ENCODE measurements at regions not wholly inside any gene's neighbourhood (a gene's known extent, or its start where the extent isn't known, plus 50 kb on each side); places are given as distances from the start of the nearest gene placed in this dataset.

DNA sequence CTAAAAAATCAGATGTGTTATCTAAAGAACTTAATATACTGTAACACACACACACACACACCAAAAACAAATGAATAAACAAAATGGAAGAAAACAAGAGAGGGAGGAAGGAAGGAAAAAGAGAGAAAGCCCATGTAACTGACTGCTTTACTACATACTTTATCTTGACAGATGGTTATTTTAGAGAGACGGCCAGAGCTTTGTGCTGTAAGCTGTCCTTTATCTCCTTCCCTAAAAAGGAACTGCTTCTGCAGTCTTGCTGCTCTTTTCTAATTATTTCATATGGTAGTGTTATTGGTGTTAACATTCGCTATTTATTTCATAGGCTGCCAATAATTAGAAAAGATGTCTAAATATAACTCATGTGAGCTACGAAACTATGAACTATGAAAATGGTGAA is 1384.6 kb downstream of the MRPL39 start:
- in situ Hi-C loops (cut with HindIII; ENCODE audit: low pct_ligation_motif_present, low pct_unique_long_range_greater_than_20kb, low sequenced_read_pairs): no loop called here
- no peak for DNase-seq

DNA sequence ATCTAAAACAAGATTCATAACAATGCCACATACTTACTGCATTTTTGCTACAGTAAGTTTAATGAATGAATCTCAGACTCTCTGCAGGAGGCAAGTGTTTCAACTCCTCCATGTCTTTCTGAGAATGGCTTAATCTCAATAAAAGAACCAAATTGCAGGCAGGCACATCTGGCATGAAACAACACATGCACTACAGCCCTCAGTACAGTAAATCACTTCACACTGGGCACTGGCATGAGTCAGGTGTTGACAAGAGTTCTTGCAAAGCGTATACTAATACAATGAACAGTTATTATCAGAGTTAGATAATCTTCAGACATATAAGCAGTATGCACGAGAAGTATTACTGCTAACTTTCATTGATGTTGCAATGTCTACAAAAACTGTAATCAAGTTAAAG is 1386.8 kb downstream of the MRPL39 start:
- in situ Hi-C loops (cut with HindIII; ENCODE audit: low pct_ligation_motif_present, low pct_unique_long_range_greater_than_20kb, low sequenced_read_pairs): no loop called here
- no peak for DNase-seq

DNA sequence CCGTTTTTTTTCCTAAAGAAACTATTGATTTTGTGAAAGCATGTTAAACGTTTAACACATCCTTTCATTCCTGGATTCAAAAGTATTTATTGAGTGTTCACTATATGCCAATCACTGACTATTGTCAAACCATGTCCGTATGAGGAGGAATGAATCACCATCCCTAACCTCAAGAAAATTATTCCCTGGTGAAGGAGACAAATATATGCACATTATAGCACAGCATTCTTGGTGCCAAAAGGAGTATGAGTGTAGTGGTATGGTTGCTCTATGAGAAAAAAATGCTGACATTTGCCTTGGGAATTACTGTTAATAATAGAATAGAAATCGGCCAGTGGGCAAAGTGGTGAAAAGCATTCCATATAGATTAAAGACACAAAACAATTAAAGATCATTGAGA is 1390.1 kb downstream of the MRPL39 start:
- in situ Hi-C loops (cut with HindIII; ENCODE audit: low pct_ligation_motif_present, low pct_unique_long_range_greater_than_20kb, low sequenced_read_pairs): no loop called here

DNA sequence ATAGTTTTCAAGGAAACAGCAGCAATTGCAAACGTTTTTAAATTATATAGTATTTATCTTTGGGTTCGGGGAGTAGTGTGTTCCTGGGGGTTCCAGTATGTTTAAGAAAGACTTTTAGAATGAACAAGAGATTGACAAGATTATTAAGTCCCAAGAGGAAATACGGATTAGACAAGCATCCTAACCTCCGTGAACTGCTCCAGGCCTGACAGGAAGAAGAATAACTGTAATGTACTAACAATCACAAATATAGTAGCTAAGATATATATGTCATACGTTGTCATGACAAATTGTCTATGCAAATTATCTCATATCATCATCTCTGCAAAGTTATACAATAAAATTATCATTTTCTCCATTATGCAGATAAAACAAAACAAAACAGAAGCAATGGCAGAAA is 1397.2 kb downstream of the MRPL39 start:
- no peak for DNase-seq
- in situ Hi-C loops (cut with HindIII; ENCODE audit: low pct_ligation_motif_present, low pct_unique_long_range_greater_than_20kb, low sequenced_read_pairs): no loop called here

More for the DNA sequence above, 1390.1 kb downstream of the MRPL39 start:
- DNase-seq: no peak

DNA sequence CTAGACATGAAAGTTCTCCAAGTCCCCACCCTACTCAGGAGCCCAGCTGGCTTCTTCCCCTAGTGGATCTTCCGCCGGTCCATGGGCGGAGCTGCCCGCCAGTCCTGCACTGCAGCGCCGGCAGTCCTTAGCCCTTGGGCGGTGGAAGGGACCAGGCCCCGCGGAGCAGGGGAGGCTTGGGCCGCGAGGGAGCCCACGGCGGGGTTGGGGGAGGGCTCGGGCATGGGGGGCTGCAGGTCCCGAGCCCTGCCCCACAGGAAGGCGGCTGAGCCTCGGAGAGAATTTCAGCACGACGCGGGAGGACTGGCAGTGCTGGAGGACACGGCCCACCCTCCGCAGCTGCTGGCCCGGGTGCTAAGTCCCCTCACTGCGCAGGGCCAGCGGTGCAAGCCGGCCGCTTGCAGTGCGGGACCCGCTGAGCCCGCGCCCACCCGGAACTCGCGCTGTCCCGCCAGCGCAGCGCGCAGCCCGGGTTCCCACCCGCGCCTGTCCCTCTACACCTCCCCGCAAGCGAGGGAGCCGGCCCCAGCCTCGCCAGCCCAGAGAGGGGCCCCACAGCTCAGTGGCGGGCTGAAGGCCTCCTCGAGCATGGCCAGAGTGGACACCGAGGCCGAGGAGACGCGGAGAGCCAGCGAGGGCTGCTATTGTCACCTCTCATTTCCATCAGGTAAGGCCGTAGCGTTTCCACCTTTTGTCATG is 1398.6 kb downstream of the MRPL39 start:
- DNase-seq: no peak
- in situ Hi-C loops (cut with HindIII; ENCODE audit: low pct_ligation_motif_present, low pct_unique_long_range_greater_than_20kb, low sequenced_read_pairs): no loop called here

DNA sequence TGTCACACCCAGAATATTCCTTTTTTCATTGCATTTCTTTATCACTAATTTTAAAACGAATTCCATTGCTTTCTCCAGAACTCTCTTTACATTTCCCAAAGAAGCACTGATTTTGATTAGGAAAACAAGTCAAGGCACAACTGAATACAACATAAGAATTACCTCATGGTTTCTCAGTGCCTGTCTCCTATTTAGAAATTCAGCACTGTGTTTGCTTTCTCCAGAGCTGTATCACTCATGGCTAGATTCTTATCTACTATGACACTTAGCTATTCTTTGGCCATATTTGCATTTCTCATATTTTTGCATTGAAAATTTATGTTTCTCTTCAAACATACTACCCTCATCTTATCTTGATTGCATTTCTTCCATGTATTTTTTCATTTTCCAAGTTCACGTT is 1402.0 kb downstream of the MRPL39 start:
- no peak for DNase-seq
- in situ Hi-C loops (cut with HindIII; ENCODE audit: low pct_ligation_motif_present, low pct_unique_long_range_greater_than_20kb, low sequenced_read_pairs): no loop called here

DNA sequence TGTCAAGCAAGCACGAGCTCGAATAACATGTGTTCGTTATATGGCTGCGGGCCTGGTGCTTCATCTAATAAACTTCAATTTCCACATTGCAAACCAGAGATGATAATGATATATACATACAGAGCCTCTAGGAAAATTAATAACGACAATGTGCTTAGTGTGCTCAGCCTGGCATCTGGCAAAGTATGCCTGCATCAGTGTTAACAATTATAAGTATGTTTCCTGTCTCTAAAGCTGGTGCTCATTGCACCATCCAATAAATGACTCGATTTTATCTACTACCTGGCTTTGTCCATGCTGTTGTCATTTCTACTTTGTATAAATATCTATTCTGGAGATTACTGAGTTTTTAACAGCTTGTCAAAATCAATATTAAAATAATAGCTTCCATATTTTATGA is 1402.6 kb downstream of the MRPL39 start:
- in situ Hi-C loops (cut with HindIII; ENCODE audit: low pct_ligation_motif_present, low pct_unique_long_range_greater_than_20kb, low sequenced_read_pairs): no loop called here
- DNase-seq: no peak

DNA sequence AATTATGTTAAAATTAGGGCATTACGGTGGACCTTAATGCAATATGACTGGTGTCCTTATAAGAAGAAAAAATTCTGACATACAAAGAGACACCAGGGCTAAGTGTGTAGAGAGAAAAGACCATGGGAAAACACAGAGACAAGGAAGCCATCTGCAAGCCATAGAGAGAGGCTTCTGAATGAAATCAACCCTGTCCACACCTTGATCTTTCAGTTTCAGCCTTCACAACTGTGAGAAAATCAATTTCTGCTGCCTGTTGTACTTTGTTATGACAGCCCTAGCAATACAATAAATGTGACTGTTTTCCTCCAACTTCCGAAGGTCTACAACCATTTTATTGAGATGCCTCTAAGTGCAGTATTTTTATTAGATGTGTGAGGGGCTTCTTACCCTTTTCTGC is 1407.2 kb downstream of the MRPL39 start:
- DNase-seq: no peak
- in situ Hi-C loops (cut with HindIII; ENCODE audit: low pct_ligation_motif_present, low pct_unique_long_range_greater_than_20kb, low sequenced_read_pairs): no loop called here

DNA sequence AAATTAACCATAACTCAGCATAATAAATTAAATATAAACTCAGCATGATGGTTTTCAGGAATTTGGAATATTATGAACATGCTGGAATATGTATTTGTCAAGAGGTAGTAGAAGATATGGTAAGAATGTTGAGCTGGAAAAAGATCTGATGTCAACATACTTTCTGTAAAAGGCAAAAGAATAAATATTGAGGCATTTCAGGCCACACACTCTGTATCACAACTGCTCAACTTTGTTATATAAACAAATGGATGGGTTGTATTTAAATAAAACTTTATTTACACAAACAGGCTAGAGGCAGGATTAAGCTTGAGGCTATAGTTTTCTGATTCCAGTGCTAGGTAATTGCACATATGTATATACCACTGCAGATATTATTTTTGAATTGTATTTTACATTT is 1409.4 kb downstream of the MRPL39 start:
- no peak for DNase-seq
- in situ Hi-C loops (cut with HindIII; ENCODE audit: low pct_ligation_motif_present, low pct_unique_long_range_greater_than_20kb, low sequenced_read_pairs): no loop called here

DNA sequence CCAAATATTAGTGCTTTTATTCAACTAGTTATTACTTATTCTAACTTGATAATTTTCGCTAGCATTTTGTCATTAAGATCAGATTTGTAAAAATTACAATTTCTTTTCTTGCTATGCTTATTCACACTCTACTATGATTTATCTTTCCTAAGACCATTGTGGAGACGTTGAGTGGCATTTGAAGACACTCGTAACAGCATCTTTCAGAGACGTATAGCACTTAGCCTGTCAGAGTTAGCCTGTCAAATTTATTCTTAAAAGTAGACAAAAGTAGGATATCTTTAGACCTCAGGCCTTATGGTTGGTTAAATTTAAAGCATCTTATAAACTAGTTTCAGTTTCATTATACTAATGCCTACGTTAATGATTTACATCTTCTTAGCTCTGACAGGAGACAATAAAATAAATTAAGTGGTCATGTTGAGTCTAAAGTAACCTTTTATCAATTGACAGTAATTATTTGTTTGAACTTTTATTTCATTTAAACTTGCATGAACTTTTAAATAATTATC is 1410.1 kb downstream of the MRPL39 start:
- in situ Hi-C loops (cut with HindIII; ENCODE audit: low pct_ligation_motif_present, low pct_unique_long_range_greater_than_20kb, low sequenced_read_pairs): no loop called here
- DNase-seq: no peak

DNA sequence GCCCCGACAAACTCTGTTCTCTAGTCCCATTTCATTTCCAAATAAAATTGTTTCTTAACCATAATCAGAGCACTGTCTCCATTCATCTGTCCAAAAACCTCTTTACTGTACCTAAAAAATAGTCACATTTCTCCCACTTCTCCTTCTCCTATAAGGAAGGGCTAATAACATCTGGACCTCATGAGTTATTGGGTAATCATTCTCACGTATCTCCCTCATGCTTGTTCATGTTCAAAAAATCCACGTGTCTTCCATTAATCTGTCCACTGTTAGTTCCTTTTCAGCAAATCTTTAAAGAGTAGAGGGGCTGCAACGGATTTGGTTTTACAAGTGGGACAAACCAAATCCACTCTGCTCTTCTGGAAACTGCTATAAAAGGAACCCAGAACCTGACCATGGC is 1418.8 kb downstream of the MRPL39 start:
- in situ Hi-C loops (cut with HindIII; ENCODE audit: low pct_ligation_motif_present, low pct_unique_long_range_greater_than_20kb, low sequenced_read_pairs): no loop called here
- DNase-seq: no peak

DNA sequence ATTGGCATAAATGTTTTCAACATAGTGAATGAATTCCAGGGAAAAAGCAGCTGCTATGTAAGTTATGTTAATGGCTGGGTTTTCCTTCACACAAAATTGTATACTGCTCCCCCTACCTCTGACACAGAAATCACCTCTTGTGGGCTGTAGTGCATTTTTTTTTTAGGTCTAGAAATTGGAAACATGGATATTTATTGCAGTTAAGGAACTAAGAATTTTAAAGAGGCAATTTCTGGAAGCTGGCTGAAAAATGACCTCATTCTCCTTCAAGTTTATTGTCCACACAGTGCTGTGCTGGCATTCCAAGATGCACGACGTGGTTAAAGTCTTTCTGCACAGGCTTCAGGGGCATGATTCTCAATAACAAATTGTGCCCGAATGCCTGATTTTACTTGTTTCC is 1424.2 kb downstream of the MRPL39 start:
- in situ Hi-C loops (cut with HindIII; ENCODE audit: low pct_ligation_motif_present, low pct_unique_long_range_greater_than_20kb, low sequenced_read_pairs): no loop called here
- no peak for DNase-seq

DNA sequence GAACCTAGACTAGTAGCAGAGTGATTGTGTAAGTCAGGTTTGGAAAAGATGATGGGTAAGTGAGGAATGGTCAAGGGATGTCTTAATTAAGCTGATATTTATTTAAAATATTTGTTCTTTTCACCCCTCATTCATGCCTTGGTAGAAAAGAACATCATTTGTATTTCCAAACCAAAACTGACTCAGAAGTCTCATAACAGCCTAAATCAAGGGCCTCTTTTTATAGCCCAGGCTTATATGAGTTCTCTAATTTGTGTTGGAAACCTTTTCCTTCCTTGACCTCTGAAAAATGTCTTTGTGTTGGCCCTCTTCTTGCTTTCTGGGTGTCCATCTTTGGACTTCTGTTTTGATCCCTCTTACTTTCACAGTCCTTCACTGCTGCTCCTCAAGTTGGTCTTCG is 1428.2 kb downstream of the MRPL39 start:
- no peak for DNase-seq
- in situ Hi-C loops (cut with HindIII; ENCODE audit: low pct_ligation_motif_present, low pct_unique_long_range_greater_than_20kb, low sequenced_read_pairs): no loop called here

DNA sequence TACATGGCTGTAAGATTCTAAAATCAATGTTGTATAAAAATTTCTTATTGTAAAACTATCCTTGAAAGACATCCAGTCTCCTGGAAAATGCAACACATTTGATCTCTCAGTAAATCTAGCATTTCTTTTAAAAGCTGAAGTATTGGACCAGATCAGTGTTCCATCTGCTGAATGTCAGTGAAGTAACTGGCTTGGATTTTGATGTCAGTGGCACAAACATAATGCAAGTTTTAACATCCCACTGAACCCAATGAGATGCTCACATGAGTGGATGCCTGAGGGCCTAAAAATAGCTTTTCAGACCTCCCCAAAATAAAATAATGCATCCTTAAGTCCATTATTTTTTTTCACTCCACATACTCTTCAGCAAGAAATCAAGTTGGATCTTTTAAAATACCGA is 1432.2 kb downstream of the MRPL39 start:
- in situ Hi-C loops (cut with HindIII; ENCODE audit: low pct_ligation_motif_present, low pct_unique_long_range_greater_than_20kb, low sequenced_read_pairs): no loop called here
- no peak for DNase-seq

DNA sequence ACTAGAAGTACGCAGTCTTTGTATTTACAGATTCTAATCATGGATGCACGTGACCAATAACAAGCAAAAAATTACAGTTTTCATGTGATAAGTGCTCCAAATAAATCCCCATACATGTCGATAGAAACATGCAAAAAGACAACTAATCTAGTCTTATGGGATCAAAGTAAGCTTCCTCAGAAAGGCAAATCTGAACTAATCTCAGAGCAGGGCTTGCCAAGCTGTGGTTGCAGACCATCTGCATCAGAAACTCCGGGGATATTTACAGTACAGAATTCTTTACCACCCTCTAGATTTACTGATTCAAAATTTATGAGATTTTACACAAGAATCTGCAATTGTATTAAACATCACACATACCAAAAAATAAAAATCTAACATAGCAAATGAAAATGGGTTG is 1435.5 kb downstream of the MRPL39 start:
- in situ Hi-C loops (cut with HindIII; ENCODE audit: low pct_ligation_motif_present, low pct_unique_long_range_greater_than_20kb, low sequenced_read_pairs): no loop called here
- DNase-seq: no peak

DNA sequence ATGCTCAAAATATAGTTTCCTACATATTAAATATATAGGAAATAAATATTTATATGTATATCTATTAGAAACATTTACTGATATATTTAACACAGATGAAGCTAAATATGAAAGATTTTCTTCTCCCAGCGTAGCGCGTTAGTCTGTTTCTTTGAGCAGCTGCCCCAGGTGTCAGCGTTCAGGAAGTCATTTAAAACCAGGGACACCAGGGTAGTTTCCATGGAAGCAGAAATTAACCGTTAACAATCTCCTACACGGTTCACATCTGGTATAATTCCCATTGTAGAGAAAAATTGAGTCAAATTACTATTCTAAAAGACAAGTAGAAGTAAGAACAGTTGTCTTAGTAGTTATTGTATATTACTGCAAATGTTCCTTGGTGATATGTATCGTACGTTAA is 1443.7 kb downstream of the MRPL39 start:
- in situ Hi-C loops (cut with HindIII; ENCODE audit: low pct_ligation_motif_present, low pct_unique_long_range_greater_than_20kb, low sequenced_read_pairs): no loop called here
- no peak for DNase-seq

DNA sequence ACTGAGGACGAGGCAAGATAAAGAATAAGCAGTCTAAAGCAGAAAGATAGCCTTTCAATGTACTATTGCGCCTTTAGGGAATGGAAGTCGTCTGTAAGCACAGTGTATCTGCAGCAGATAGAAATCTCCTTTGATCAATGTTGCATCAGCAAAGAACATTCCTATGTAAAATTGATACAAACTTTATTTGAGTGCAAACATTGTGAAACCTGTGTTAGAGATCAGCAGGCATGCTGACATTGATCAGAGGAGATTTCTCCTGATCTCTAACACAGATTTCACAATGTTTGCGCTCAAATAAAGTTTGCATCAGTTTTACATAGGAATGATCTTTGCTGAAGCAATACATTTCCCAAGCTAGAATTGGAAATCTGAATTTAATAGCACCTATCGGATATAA is 1446.8 kb downstream of the MRPL39 start:
- no peak for DNase-seq
- in situ Hi-C loops (cut with HindIII; ENCODE audit: low pct_ligation_motif_present, low pct_unique_long_range_greater_than_20kb, low sequenced_read_pairs): no loop called here

DNA sequence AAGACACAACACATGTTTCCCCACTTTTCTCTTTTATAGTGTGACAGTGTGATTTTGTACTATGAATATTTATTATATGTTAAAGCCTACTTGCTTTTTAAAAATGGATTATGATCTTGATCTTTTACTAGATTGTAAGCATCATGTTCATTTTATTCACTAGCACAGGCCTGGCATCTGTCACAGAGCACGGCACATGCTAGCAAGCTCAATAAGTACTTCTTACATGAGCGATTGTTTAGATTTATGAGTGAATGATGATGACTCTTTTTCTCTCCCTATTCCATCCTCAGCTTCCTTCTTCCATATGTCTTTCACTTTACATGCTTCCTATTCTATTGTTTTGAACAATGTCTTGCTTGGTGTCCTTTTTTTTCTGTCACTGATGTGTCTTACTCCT is 1454.1 kb downstream of the MRPL39 start:
- in situ Hi-C loops (cut with HindIII; ENCODE audit: low pct_ligation_motif_present, low pct_unique_long_range_greater_than_20kb, low sequenced_read_pairs): no loop called here
- no peak for DNase-seq

DNA sequence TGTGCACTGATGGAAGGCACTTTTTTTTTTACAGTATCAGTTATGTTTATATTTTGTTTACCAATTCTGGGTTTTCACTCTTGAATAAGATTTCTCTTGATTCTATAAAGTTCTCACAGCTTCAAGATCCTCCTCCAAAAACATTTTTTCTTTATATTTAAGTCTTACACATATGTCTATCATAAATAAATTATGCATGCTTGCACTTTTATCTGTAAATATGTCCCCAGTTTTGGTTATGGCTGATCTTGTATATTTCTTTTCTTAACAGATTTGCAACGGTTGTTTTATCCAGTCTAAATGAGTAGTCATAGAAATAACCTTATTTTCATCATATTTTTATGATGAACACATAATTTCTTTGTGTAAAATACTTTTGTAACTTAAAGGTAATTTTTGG is 1456.5 kb downstream of the MRPL39 start:
- in situ Hi-C loops (cut with HindIII; ENCODE audit: low pct_ligation_motif_present, low pct_unique_long_range_greater_than_20kb, low sequenced_read_pairs): no loop called here
- no peak for DNase-seq

DNA sequence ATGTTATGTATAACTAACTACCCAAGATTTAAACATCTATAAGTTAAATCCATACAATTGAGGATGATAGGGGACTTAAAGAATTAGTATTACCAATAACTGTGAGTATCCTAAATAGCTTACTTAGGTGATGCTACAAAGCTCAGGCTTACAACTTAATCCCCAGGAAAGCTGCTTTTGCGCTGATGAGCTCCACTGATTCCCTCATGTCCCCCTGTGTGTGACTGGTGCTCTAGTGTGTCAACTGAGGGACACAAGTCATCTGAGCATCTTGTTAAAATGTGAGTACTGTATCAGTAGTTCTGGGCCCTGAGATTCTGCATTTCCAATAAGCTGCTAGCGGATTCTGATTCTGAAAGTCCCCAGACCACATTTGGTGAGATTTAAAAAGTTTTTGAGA is 1458.8 kb downstream of the MRPL39 start:
- no peak for DNase-seq
- in situ Hi-C loops (cut with HindIII; ENCODE audit: low pct_ligation_motif_present, low pct_unique_long_range_greater_than_20kb, low sequenced_read_pairs): no loop called here

DNA sequence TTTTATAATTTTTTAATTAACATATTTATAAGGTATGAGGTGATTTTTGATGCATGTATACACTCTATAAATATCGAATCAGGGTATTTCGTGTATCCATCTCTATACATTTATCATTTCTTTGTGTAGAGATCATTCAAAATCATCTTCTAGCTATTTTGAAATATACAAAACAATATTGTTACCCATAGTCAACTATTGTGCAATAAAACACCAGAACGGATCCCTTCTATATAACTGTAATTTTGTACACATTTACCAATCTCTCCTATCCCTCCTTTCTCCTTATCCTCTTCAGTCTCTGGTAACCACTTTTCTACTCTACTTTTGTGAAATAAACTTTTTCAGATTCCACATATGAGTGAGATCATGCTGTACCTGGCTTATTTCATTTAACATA is 1459.6 kb downstream of the MRPL39 start:
- in situ Hi-C loops (cut with HindIII; ENCODE audit: low pct_ligation_motif_present, low pct_unique_long_range_greater_than_20kb, low sequenced_read_pairs): no loop called here
- DNase-seq: no peak

Data from ACHN (cell line).